IMR-90 (cell line): ENCODE measurements at regions not wholly inside any gene's neighbourhood (a gene's known extent, or its start where the extent isn't known, plus 50 kb on each side); places are given as distances from the start of the nearest gene placed in this dataset.

Experiments
- ATAC-seq: fragments of 200-7000 bp; cut with Tn5 transposase; 2 replicates; pipeline ENCODE4 v1.9.1; 2020; ENCODE audit warnings: low read depth, mild to moderate bottlenecking, moderate library complexity
- BruUV-seq: library from RNA; stranded (reverse); fragments of 400-500 nt; replicated peaks from 2 replicates; lab custom pipeline; 2021; lab: Mats Ljungman, UMichigan
- CTCF ChIA-PET: fragments of 300-600 bp; formaldehyde crosslinking; extraction: SDS; loops from one replicate; lab custom pipeline; 2021; ENCODE audit warnings: antibody characterized with exemption; lab: Yijun Ruan, JAX
- POLR2A ChIA-PET: fragments of 300-600 bp; sonication (Branson Sonifier 250); formaldehyde crosslinking; loops from one replicate; lab custom pipeline; 2022; ENCODE audit warnings: antibody characterized with exemption; ENCODE audit not compliant: unreplicated experiment; lab: Charles Lee
- DNase-seq: peaks from one replicate; pipeline ENCODE4 v3.0.0; 2013
- H2AFZ ChIP-seq: replicated peaks from 2 replicates; pipeline ENCODE3; 2013; ENCODE audit warnings: low read length, mild to moderate bottlenecking; ENCODE audit not compliant: poor library complexity
- H2AK5ac ChIP-seq: 2 replicates; pipeline ENCODE4 v1.6.1; 2013; ENCODE audit warnings: low read depth, low read length, inconsistent platforms
- H2AK9ac ChIP-seq: replicated peaks from 2 replicates; pipeline ENCODE3; 2013; ENCODE audit warnings: mild to moderate bottlenecking, low read depth, low read length, moderate library complexity; ENCODE audit not compliant: poor library complexity
- H2BK120ac ChIP-seq: 2 replicates; pipeline ENCODE4 v1.6.1; 2013; ENCODE audit warnings: low read depth, low read length, inconsistent platforms
- H2BK15ac ChIP-seq: 3 replicates; pipeline ENCODE4 v1.6.1; 2013; ENCODE audit warnings: low read depth, low read length, inconsistent platforms
- H2BK20ac ChIP-seq: 2 replicates; pipeline ENCODE4 v1.6.1; 2013; ENCODE audit warnings: low read depth, mild to moderate bottlenecking, inconsistent platforms, low read length, moderate library complexity
- H2BK5ac ChIP-seq: 2 replicates; pipeline ENCODE4 v1.6.1; 2013; ENCODE audit warnings: mild to moderate bottlenecking, low read depth, low read length, inconsistent platforms; ENCODE audit not compliant: poor library complexity, severe bottlenecking
- H3K14ac ChIP-seq: replicated peaks from 2 replicates; pipeline ENCODE4 v1.6.1; 2013; ENCODE audit warnings: low read depth, low read length, inconsistent platforms
- H3K18ac ChIP-seq: 2 replicates; pipeline ENCODE4 v1.6.1; 2013; ENCODE audit warnings: low read depth, low read length, control low read depth
- H3K23ac ChIP-seq: 2 replicates; pipeline ENCODE4 v1.6.1; 2013; ENCODE audit warnings: low read depth, low read length, inconsistent platforms
- H3K27ac ChIP-seq: 2 replicates; pipeline ENCODE4 v1.5.1; 2013; ENCODE audit warnings: mild to moderate bottlenecking, control low read depth, low read length; ENCODE audit not compliant: insufficient read depth
- H3K27me3 ChIP-seq: 2 replicates; pipeline ENCODE4 v1.6.1; 2013; ENCODE audit warnings: low read length; ENCODE audit not compliant: control insufficient read depth, insufficient read depth
- H3K36me3 ChIP-seq: 2 replicates; pipeline ENCODE4 v1.6.1; 2013; ENCODE audit warnings: low read length, mixed read lengths; ENCODE audit not compliant: control insufficient read depth, insufficient read depth
- H3K4ac ChIP-seq: 2 replicates; pipeline ENCODE4 v1.6.1; 2013; ENCODE audit warnings: low read depth, low read length, inconsistent platforms
- H3K4me1 ChIP-seq: 2 replicates; pipeline ENCODE4 v1.6.1; 2013; ENCODE audit warnings: low read length, mixed read lengths; ENCODE audit not compliant: control insufficient read depth, insufficient read depth
- H3K4me2 ChIP-seq: 2 replicates; pipeline ENCODE4 v1.6.1; 2013; ENCODE audit warnings: low read depth, mild to moderate bottlenecking, control low read depth, low read length, moderate library complexity
- H3K4me3 ChIP-seq: 2 replicates; pipeline ENCODE4 v1.5.1; 2013; ENCODE audit warnings: low read depth, mild to moderate bottlenecking, control low read depth, low read length, moderate library complexity; ENCODE audit not compliant: insufficient read depth
- H3K56ac ChIP-seq: 2 replicates; pipeline ENCODE4 v1.6.1; 2013; ENCODE audit warnings: low read length, inconsistent platforms; ENCODE audit not compliant: insufficient read depth; ENCODE audit errors: extremely low read depth
- H3K79me1 ChIP-seq, 2 experiments: 2 replicates each; pipeline ENCODE4 v1.6.1; 2013; ENCODE audit warnings: low read length in 2 of 2, inconsistent platforms in 1 of 2, low read depth in 1 of 2
- H3K9ac ChIP-seq: 2 replicates; pipeline ENCODE4 v1.6.1; 2013; ENCODE audit warnings: low read depth, low read length, control low read depth
- H3K9me1 ChIP-seq: 2 replicates; pipeline ENCODE4 v1.6.1; 2013; ENCODE audit warnings: low read length, inconsistent platforms; ENCODE audit not compliant: insufficient read depth
- H3K9me3 ChIP-seq: 2 replicates; pipeline ENCODE4 v1.6.1; 2013; ENCODE audit warnings: low read length; ENCODE audit not compliant: control insufficient read depth, insufficient read depth
- H4K20me1 ChIP-seq: 2 replicates; pipeline ENCODE4 v1.6.1; 2013; ENCODE audit warnings: low read length, inconsistent platforms; ENCODE audit not compliant: insufficient read depth
- H4K5ac ChIP-seq: 2 replicates; pipeline ENCODE4 v1.6.1; 2013; ENCODE audit warnings: mild to moderate bottlenecking, low read depth, low read length, control low read depth
- H4K8ac ChIP-seq, 2 experiments: 2 replicates each; pipeline ENCODE4 v1.6.1; 2013; ENCODE audit warnings: low read depth in 2 of 2, low read length in 2 of 2, control low read depth in 1 of 2, inconsistent platforms in 1 of 2
- H4K91ac ChIP-seq: 2 replicates; pipeline ENCODE4 v1.6.1; 2013; ENCODE audit warnings: low read depth, low read length, inconsistent platforms; ENCODE audit not compliant: insufficient read depth
- CEBPB ChIP-seq: IDR thresholded peaks from 2 replicates; pipeline ENCODE4 v1.6.1; 2012; ENCODE audit warnings: low read depth, low read length, improper control_type of control experiment
- CTCF ChIP-seq: conservative IDR thresholded peaks from 2 replicates; pipeline ENCODE4 v1.5.1; 2012; ENCODE audit warnings: mild to moderate bottlenecking, low read depth, low read length, improper control_type of control experiment
- FOS ChIP-seq: fragments of 150-350 bp; IDR thresholded peaks from 2 replicates; pipeline ENCODE4 v1.6.1; 2016; ENCODE audit warnings: low read depth, low read length
- MAZ ChIP-seq: IDR thresholded peaks from 2 replicates; pipeline ENCODE4 v1.6.1; 2012; ENCODE audit warnings: low read depth, mild to moderate bottlenecking, low read length, improper control_type of control experiment, moderate library complexity, borderline replicate concordance
- NFE2L2 ChIP-seq: fragments of 150-350 bp; IDR thresholded peaks from 2 replicates; pipeline ENCODE4 v1.6.1; 2016; ENCODE audit warnings: low read depth, mild to moderate bottlenecking, low read length
- POLR2A ChIP-seq: IDR thresholded peaks from 2 replicates; pipeline ENCODE4 v1.6.1; 2012; ENCODE audit warnings: mild to moderate bottlenecking, low read depth, low read length
- RAD21 ChIP-seq: IDR thresholded peaks from 2 replicates; pipeline ENCODE4 v1.6.1; 2012; ENCODE audit warnings: low read length, improper control_type of control experiment
- RCOR1 ChIP-seq: IDR thresholded peaks from 2 replicates; pipeline ENCODE4 v1.6.1; 2012; ENCODE audit warnings: mild to moderate bottlenecking, low read length, improper control_type of control experiment; ENCODE audit not compliant: insufficient replicate concordance
- USF2 ChIP-seq: fragments of 150-350 bp; IDR thresholded peaks from 2 replicates; pipeline ENCODE4 v1.6.1; 2017; ENCODE audit warnings: mild to moderate bottlenecking, antibody characterized with exemption, low read length, low read depth
- WGBS, 2 experiments: methylation state at CpG; one replicate each; pipeline versions ENCODE4 v1.1.5 to v1.1.7; 2013; ENCODE audit warnings: missing lambda C conversion rate in 2 of 2; ENCODE audit not compliant: insufficient read length in 1 of 2; ENCODE audit errors: extremely low coverage in 2 of 2; 5-methylcytosine and 5-hydroxymethylcytosine counted together
- dilution Hi-C: fragments of 300-500 bp; cut with HindIII; formaldehyde crosslinking; loops from one replicate; pipeline ENCODE4 v1.14.3; 2018; ENCODE audit warnings: low sequenced_read_pairs; ENCODE audit not compliant: unreplicated experiment
- in situ Hi-C: fragments of 300-500 bp; cut with MboI; formaldehyde crosslinking; loops from 3 replicates; pipeline ENCODE4 v1.14.3; 2019; ENCODE audit warnings: low sequenced_read_pairs, inconsistent platforms, mixed read lengths
- intact Hi-C: fragments of 100-400 bp; cut with micrococcal nuclease; formaldehyde crosslinking; loops from 2 replicates; pipeline ENCODE4 v1.10.0; 2022

GRCh38 chr5:123709422-123709821 is 197.4 kb downstream of the CSNK1G3 start:
- H3K4me3 ChIP-seq, result no peak overlapping the region
- peak overlapping the region; percentile 48; the same call in 1 of the 2 replicates for H3K18ac ChIP-seq
- H2BK20ac ChIP-seq, result peak overlapping the region; percentile 77
- H3K9me1 ChIP-seq, result peaks cover 8% of the 10 kb centered on the region; the same call in 1 of the 2 replicates
- ChIA-PET CTCF (no interaction called here), POLR2A (no interaction called here)
- BruUV-seq, result no TSS peak
- no peaks in the 10 kb centered on the region for H3K79me1 ChIP-seq
- no peaks in the 10 kb centered on the region for H3K36me3 ChIP-seq
- H2BK120ac ChIP-seq, result peak overlapping the region; percentile 88
- no peaks in the 10 kb centered on the region for H3K27me3 ChIP-seq
- TF ChIP-seq POLR2A, result no peak
- no peak for TF ChIP-seq USF2
- no peak for TF ChIP-seq RAD21
- no peak for TF ChIP-seq CTCF
- no peak for TF ChIP-seq FOS
- no peak for TF ChIP-seq CEBPB
- no peak for TF ChIP-seq RCOR1
- TF ChIP-seq MAZ, result no peak
- TF ChIP-seq NFE2L2, result no peak
- no peak overlapping the region for H3K9ac ChIP-seq
- H2BK15ac ChIP-seq, result peak overlapping the region; percentile 60; the same call in 1 of the 3 replicates
- no peaks in the 10 kb centered on the region for H4K20me1 ChIP-seq
- dilution Hi-C loops, result no loop called here
- H3K4me2 ChIP-seq, result no peak overlapping the region
- intact Hi-C loops, result no loop called here
- H2BK5ac ChIP-seq, result peak overlapping the region; percentile 59
- peak overlapping the region; percentile 43 for H4K91ac ChIP-seq
- H3K14ac ChIP-seq, result peak overlapping the region; percentile 80
- H4K8ac ChIP-seq, result peak overlapping the region; percentile 26 to 58; a peak in 3 of 4 replicates
- no peak for DNase-seq
- H3K4me1 ChIP-seq, result peaks cover 12% of the 10 kb centered on the region
- H2AK5ac ChIP-seq, result no peak overlapping the region; the same call in 1 of the 2 replicates
- H3K9me3 ChIP-seq, result peaks cover 3% of the 10 kb centered on the region
- peak overlapping the region; percentile 20; the same call in 1 of the 2 replicates for H3K56ac ChIP-seq
- no peak overlapping the region for H2AK9ac ChIP-seq
- H3K27ac ChIP-seq, result no peak overlapping the region
- no peak for ATAC-seq
- in situ Hi-C loops, result no loop called here
- WGBS, 2 experiments, result no CpG with 5 or more reads among the region's 1 CpG
- H2AFZ ChIP-seq, result no peak overlapping the region
- H3K23ac ChIP-seq, result 0 out of 2 replicates have a peak overlapping the region, but pooled peaks have one; percentile 18
- H4K5ac ChIP-seq, result peak overlapping the region; percentile 69; the same call in 1 of the 2 replicates
- H3K4ac ChIP-seq, result peak overlapping the region; percentile 80; the same call in 1 of the 2 replicates
